AML-193 (cell line): ENCODE measurements at regions not wholly inside any gene's neighbourhood (a gene's known extent, or its start where the extent isn't known, plus 50 kb on each side); places are given as distances from the start of the nearest gene placed in this dataset.

Experiments
- DNase-seq, 2 experiments: peaks; one replicate each; lab custom pipeline; 2025; lab: John Stamatoyannopoulos, UW

GRCh38 chr9:26058111-26058895, 380.1 kb upstream of the TUSC1 start:
- DNase-seq = no peak

- DNase-seq = no peak
Observed at GRCh38 chr9:26057050-26057449, 378.8 kb upstream of the TUSC1 start.

GRCh38 chr9:26054600-26055520, 376.6 kb upstream of the TUSC1 start:
- no peak for DNase-seq

- no peak for DNase-seq
Observed at GRCh38 chr9:26053954-26054353, 375.7 kb upstream of the TUSC1 start.

GRCh38 chr9:26043431-26043830, 365.2 kb upstream of the TUSC1 start:
- DNase-seq = no peak

GRCh38 chr9:26034786-26035185, 356.5 kb upstream of the TUSC1 start:
- no peak for DNase-seq

GRCh38 chr9:26033336-26033735, 355.1 kb upstream of the TUSC1 start:
- no peak for DNase-seq

- DNase-seq = no peak
Observed at GRCh38 chr9:26026423-26027100, 348.3 kb upstream of the TUSC1 start.

GRCh38 chr9:26013199-26013598, 335.0 kb upstream of the TUSC1 start:
- DNase-seq = no peak

GRCh38 chr9:26012797-26013196, 334.6 kb upstream of the TUSC1 start:
- no peak for DNase-seq

- DNase-seq = peak in 1 of 2 experiments; percentile 15
Observed at GRCh38 chr9:25994605-25995004, 316.4 kb upstream of the TUSC1 start.

GRCh38 chr9:25990376-25990775, 312.1 kb upstream of the TUSC1 start:
- DNase-seq = peak in 1 of 2 experiments; percentile 21

GRCh38 chr9:25975667-25976066, 297.4 kb upstream of the TUSC1 start:
- no peak for DNase-seq

GRCh38 chr9:25964239-25964638, 286.0 kb upstream of the TUSC1 start:
- peak; percentile 66 to 77 for DNase-seq

GRCh38 chr9:25960178-25960577, 281.9 kb upstream of the TUSC1 start:
- no peak for DNase-seq

GRCh38 chr9:25954209-25954608, 276.0 kb upstream of the TUSC1 start:
- DNase-seq = no peak

GRCh38 chr9:25948182-25948581, 269.9 kb upstream of the TUSC1 start:
- no peak for DNase-seq

GRCh38 chr9:25939126-25939525, 260.9 kb upstream of the TUSC1 start:
- no peak for DNase-seq

GRCh38 chr9:25936031-25936430, 257.8 kb upstream of the TUSC1 start:
- DNase-seq = no peak

- DNase-seq = no peak
Observed at GRCh38 chr9:25935188-25935587, 256.9 kb upstream of the TUSC1 start.

- no peak for DNase-seq
Observed at GRCh38 chr9:25918761-25919160, 240.5 kb upstream of the TUSC1 start.

GRCh38 chr9:25917731-25918362, 239.6 kb upstream of the TUSC1 start:
- no peak for DNase-seq
